ENCODE measurements at regions not wholly inside any gene's neighbourhood (a gene's known extent, or its start where the extent isn't known, plus 50 kb on each side); places are given as distances from the start of the nearest gene placed in this dataset.
"Not testable (repeated sequence)": the region's sequence is repeated elsewhere in the genome, so short reads cannot be mapped to it uniquely, and the experiment has no call there.

DNA sequence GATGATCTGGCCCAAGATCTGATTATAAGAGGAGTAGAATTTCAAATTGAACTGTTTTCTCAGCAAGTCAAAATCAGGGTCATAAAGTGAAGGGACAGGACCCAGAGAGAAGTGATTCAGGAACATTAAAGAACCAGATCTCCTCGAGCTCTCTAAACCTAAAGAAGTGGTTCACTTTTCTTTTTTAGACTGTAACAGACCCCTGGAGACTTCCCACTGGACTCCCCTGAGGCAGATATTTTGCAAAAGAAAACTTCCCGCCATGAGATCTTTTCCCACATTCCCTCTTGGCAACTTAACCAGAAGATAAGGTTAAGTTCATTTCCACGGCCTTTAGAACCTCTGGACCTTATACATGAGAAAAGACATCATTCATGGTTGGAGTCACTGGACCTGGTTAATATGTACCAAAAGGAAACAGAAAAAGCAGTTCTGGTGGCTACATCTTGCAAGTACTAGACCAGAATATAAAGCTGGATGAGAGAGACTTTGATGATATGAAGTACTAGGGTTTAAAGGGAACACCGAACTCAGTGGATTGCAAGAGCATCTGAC is 1061.4 kb downstream of the MRPL39 start:
- H3K4me1 Mint-ChIP-seq (ENCODE audit: low read depth), result no peaks in the 10 kb centered on the region
- no peaks in the 10 kb centered on the region for H3K36me3 Mint-ChIP-seq (ENCODE audit: low read depth)
- no peak overlapping the region for H3K27ac Mint-ChIP-seq (ENCODE audit: unreplicated experiment)
- TF ChIP-seq, protein P1, sequence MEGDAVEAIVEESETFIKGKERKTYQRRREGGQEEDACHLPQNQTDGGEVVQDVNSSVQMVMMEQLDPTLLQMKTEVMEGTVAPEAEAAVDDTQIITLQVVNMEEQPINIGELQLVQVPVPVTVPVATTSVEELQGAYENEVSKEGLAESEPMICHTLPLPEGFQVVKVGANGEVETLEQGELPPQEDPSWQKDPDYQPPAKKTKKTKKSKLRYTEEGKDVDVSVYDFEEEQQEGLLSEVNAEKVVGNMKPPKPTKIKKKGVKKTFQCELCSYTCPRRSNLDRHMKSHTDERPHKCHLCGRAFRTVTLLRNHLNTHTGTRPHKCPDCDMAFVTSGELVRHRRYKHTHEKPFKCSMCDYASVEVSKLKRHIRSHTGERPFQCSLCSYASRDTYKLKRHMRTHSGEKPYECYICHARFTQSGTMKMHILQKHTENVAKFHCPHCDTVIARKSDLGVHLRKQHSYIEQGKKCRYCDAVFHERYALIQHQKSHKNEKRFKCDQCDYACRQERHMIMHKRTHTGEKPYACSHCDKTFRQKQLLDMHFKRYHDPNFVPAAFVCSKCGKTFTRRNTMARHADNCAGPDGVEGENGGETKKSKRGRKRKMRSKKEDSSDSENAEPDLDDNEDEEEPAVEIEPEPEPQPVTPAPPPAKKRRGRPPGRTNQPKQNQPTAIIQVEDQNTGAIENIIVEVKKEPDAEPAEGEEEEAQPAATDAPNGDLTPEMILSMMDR (IDR thresholded peaks at IDR 0.05), result no peak
- H3K9me3 Mint-ChIP-seq (ENCODE audit: low read depth), result peaks cover 56% of the 10 kb centered on the region
- no peaks in the 10 kb centered on the region for H3K27me3 Mint-ChIP-seq (ENCODE audit: low read depth)
- H3K4me3 Mint-ChIP-seq (ENCODE audit: unreplicated experiment), result no peak overlapping the region
- DNase-seq (ENCODE audit: low spot score), result no peak

DNA sequence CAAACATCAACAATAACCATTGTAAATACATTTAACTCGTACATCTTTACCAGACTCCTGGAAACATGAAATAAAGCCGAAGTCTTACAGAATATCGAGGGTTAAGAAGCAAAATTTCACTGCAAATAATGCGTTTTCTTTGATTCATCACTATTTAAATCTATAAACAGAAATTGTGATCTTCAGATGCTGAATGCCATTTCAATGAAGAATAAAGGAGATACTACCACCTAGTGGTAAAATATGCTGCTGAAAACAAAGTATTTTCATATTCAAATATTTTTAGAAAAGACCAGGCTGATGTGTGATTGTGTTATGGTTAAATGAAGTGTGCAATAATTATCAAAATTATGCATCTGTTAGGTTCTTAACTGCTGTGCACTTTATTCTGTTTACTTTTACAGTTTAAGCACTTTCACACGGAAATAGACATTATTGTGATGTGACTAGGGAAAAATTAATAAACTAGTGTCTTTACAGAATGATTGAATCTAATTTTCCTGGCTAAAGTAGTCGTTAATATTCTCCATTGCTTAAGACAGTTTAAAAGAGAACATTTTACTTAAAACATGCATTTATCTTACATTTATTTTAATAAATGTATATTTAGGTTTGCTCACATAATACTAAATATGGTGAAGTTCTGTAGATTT is 1093.1 kb downstream of the MRPL39 start:
- no peaks in the 10 kb centered on the region for H3K4me1 Mint-ChIP-seq (ENCODE audit: low read depth)
- peaks cover 7% of the 10 kb centered on the region for H3K9me3 Mint-ChIP-seq (ENCODE audit: low read depth)
- no peak for DNase-seq (ENCODE audit: low spot score)
- H3K27me3 Mint-ChIP-seq (ENCODE audit: low read depth), result no peaks in the 10 kb centered on the region
- TF ChIP-seq, protein P1 (IDR thresholded peaks at IDR 0.05), result peak; percentile 76
- H3K27ac Mint-ChIP-seq (ENCODE audit: unreplicated experiment), result no peak overlapping the region
- no peaks in the 10 kb centered on the region for H3K36me3 Mint-ChIP-seq (ENCODE audit: low read depth)
- no peak overlapping the region for H3K4me3 Mint-ChIP-seq (ENCODE audit: unreplicated experiment)

DNA sequence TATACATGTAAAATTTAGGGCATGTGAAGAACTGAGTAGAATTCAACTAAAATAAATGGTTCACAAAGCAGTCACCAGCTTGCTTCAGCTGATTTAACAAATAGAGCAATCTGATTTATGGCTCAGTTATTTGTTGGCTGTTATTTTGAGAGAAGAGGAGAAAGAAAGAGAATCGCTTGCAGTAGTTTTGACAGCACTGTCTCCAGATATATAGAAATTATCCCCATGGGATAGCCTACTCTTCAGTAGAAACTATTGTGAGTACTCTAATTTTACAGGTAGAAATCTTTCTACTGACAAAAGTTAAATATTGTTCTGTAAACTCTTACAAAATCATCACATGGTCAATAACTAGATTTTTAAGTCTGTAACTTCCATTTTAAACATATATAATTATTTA is 1098.2 kb downstream of the MRPL39 start:
- Mint-ChIP-seq H3K27me3 (ENCODE audit: low read depth) (no peaks in the 10 kb centered on the region), H3K4me3 (ENCODE audit: unreplicated experiment) (no peak overlapping the region), H3K27ac (ENCODE audit: unreplicated experiment) (no peak overlapping the region), H3K9me3 (ENCODE audit: low read depth) (peaks cover 30% of the 10 kb centered on the region), H3K36me3 (ENCODE audit: low read depth) (peaks cover 1% of the 10 kb centered on the region), H3K4me1 (ENCODE audit: low read depth) (no peaks in the 10 kb centered on the region)
- no peak for DNase-seq (ENCODE audit: low spot score)
- TF ChIP-seq, protein P1 (IDR thresholded peaks at IDR 0.05), result no peak

DNA sequence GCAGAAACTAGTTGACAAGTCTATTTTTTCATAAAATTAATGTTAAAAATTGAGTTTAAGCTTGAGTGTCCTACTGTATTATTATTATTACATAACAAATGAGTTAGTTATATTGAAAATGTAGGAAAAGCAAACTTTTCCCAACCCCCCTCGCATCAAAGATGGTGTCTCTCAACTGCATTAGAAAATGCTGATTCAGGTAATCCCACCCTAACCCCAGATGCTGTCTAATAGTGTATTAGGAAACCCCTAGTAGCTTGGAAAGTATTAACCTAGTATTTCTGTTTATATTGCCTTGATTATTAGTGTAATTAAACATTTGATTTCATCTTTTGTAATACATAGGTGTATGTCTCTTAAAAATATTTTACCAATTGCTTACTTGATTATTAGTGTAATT is 1120.3 kb downstream of the MRPL39 start:
- Mint-ChIP-seq H3K9me3 (ENCODE audit: low read depth) (peaks cover 19% of the 10 kb centered on the region), H3K36me3 (ENCODE audit: low read depth) (no peaks in the 10 kb centered on the region), H3K4me3 (ENCODE audit: unreplicated experiment) (no peak overlapping the region), H3K27ac (ENCODE audit: unreplicated experiment) (no peak overlapping the region), H3K4me1 (ENCODE audit: low read depth) (no peaks in the 10 kb centered on the region), H3K27me3 (ENCODE audit: low read depth) (no peaks in the 10 kb centered on the region)
- no peak for DNase-seq (ENCODE audit: low spot score)
- TF ChIP-seq, protein P1 (IDR thresholded peaks at IDR 0.05), result no peak

DNA sequence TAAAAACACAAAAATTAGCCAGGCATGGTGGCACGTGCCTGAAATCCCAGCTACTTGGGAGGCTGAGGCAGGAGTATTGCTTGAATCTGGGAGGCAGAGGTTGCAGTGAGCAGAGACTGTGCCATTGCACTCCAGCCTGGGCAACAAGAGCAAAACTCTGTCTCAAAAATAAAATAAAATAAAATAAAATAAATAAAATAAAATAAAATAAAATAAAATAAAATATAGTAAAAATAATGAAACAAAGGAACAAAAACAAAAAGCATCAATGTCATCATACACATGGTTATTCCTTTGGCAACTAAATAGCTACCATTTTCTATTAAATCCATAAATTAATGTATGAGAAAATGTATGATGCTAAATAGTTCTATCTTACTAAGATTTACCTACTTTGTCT is 1123.9 kb downstream of the MRPL39 start:
- H3K36me3 Mint-ChIP-seq (ENCODE audit: low read depth); H3K27me3 Mint-ChIP-seq (ENCODE audit: low read depth); H3K4me3 Mint-ChIP-seq (ENCODE audit: unreplicated experiment); DNase-seq (ENCODE audit: low spot score); H3K27ac Mint-ChIP-seq (ENCODE audit: unreplicated experiment); H3K4me1 Mint-ChIP-seq (ENCODE audit: low read depth): not testable (repeated sequence)
- peaks cover 25% of the 10 kb centered on the region for H3K9me3 Mint-ChIP-seq (ENCODE audit: low read depth)

DNA sequence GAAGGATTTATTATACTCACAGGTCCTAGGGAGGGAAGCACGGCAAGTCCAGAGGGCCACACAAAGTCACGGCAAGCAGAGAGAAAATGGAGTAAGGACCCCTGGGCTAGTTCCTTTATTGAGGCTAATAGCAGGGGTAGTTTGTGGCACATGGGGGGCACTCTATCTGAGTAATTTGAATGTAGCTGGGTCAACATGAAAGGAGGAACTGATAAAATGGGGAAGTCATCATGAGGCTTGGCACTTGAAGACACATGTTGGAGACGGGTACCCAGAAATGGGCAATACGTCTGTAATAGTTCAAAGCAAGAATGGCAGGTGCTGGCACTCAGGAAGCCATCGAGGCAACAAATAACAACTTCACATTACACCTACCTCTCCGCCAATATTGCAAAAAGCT is 1136.4 kb downstream of the MRPL39 start:
- no peak overlapping the region for H3K27ac Mint-ChIP-seq (ENCODE audit: unreplicated experiment)
- TF ChIP-seq, protein P1 (IDR thresholded peaks at IDR 0.05), result no peak
- no peaks in the 10 kb centered on the region for H3K36me3 Mint-ChIP-seq (ENCODE audit: low read depth)
- H3K4me1 Mint-ChIP-seq (ENCODE audit: low read depth), result no peaks in the 10 kb centered on the region
- no peaks in the 10 kb centered on the region for H3K27me3 Mint-ChIP-seq (ENCODE audit: low read depth)
- H3K4me3 Mint-ChIP-seq (ENCODE audit: unreplicated experiment), result no peak overlapping the region
- H3K9me3 Mint-ChIP-seq (ENCODE audit: low read depth), result peaks cover 23% of the 10 kb centered on the region
- no peak for DNase-seq (ENCODE audit: low spot score)

All from chondrocyte (in vitro differentiated cells).